ENCODE measurements at regions not wholly inside any gene's neighbourhood (a gene's known extent, or its start where the extent isn't known, plus 50 kb on each side); places are given as distances from the start of the nearest gene placed in this dataset.

GRCh38 chr2:219995991-219996765, 368.7 kb downstream of the SLC4A3 start:
- Histone ChIP-seq H3K4me1 (ENCODE audit: control insufficient read depth in 5 of 5, insufficient read depth in 5 of 5, low read length in 5 of 5) (no peaks in the 10 kb centered on the region), H3K36me3 (ENCODE audit: control insufficient read depth in 5 of 5, insufficient read depth in 5 of 5, low read length in 5 of 5) (no peaks in the 10 kb centered on the region), H3K27me3 (ENCODE audit: control insufficient read depth in 5 of 5, insufficient read depth in 4 of 5, low read length in 5 of 5) (no peaks in the 10 kb centered on the region), H3K9me3 (ENCODE audit: control insufficient read depth in 5 of 5, low read length in 5 of 5) (peaks cover 0 to 5% (median 0%) of the 10 kb centered on the region in 5 donors), H3K4me3 (ENCODE audit: low read depth in 1 of 5, low read length in 5 of 5) (no peak overlapping the region), H3K27ac (ENCODE audit: low read depth, low read length) (no peak overlapping the region), H3K9ac (ENCODE audit: low read length in 5 of 5) (no peak overlapping the region)

- Histone ChIP-seq H3K9ac (ENCODE audit: low read length in 5 of 5) (no peak overlapping the region), H3K27ac (ENCODE audit: low read depth, low read length) (no peak overlapping the region)
Observed at GRCh38 chr2:219997341-219997851, 370.0 kb downstream of the SLC4A3 start.

GRCh38 chr2:219998107-219998506, 370.7 kb downstream of the SLC4A3 start:
- Histone ChIP-seq H3K27ac (ENCODE audit: low read depth, low read length) (no peak overlapping the region), H3K27me3 (ENCODE audit: control insufficient read depth in 5 of 5, insufficient read depth in 4 of 5, low read length in 5 of 5) (no peaks in the 10 kb centered on the region), H3K4me3 (ENCODE audit: low read depth in 1 of 5, low read length in 5 of 5) (no peak overlapping the region), H3K36me3 (ENCODE audit: control insufficient read depth in 5 of 5, insufficient read depth in 5 of 5, low read length in 5 of 5) (no peaks in the 10 kb centered on the region), H3K9ac (ENCODE audit: low read length in 5 of 5) (no peak overlapping the region), H3K9me3 (ENCODE audit: control insufficient read depth in 5 of 5, low read length in 5 of 5) (peaks cover 0 to 5% (median 0%) of the 10 kb centered on the region in 5 donors), H3K4me1 (ENCODE audit: control insufficient read depth in 5 of 5, insufficient read depth in 5 of 5, low read length in 5 of 5) (no peaks in the 10 kb centered on the region)

More at GRCh38 chr2:219997341-219997851, 370.0 kb downstream of the SLC4A3 start:
- H3K4me1 ChIP-seq (ENCODE audit: control insufficient read depth in 5 of 5, insufficient read depth in 5 of 5, low read length in 5 of 5), result no peaks in the 10 kb centered on the region
- H3K4me3 ChIP-seq (ENCODE audit: low read depth in 1 of 5, low read length in 5 of 5), result no peak overlapping the region
- no peaks in the 10 kb centered on the region for H3K36me3 ChIP-seq (ENCODE audit: control insufficient read depth in 5 of 5, insufficient read depth in 5 of 5, low read length in 5 of 5)
- H3K9me3 ChIP-seq (ENCODE audit: control insufficient read depth in 5 of 5, low read length in 5 of 5), result peaks cover 0 to 5% (median 0%) of the 10 kb centered on the region in 5 donors
- H3K27me3 ChIP-seq (ENCODE audit: control insufficient read depth in 5 of 5, insufficient read depth in 4 of 5, low read length in 5 of 5), result no peaks in the 10 kb centered on the region

GRCh38 chr2:219998714-219999227, 371.3 kb downstream of the SLC4A3 start:
- Histone ChIP-seq H3K9me3 (ENCODE audit: control insufficient read depth in 5 of 5, low read length in 5 of 5) (peaks cover 0 to 5% (median 0%) of the 10 kb centered on the region in 5 donors), H3K27ac (ENCODE audit: low read depth, low read length) (no peak overlapping the region), H3K36me3 (ENCODE audit: control insufficient read depth in 5 of 5, insufficient read depth in 5 of 5, low read length in 5 of 5) (no peaks in the 10 kb centered on the region), H3K27me3 (ENCODE audit: control insufficient read depth in 5 of 5, insufficient read depth in 4 of 5, low read length in 5 of 5) (no peaks in the 10 kb centered on the region), H3K9ac (ENCODE audit: low read length in 5 of 5) (no peak overlapping the region), H3K4me3 (ENCODE audit: low read depth in 1 of 5, low read length in 5 of 5) (no peak overlapping the region), H3K4me1 (ENCODE audit: control insufficient read depth in 5 of 5, insufficient read depth in 5 of 5, low read length in 5 of 5) (no peaks in the 10 kb centered on the region)

GRCh38 chr2:220000080-220000479, 372.6 kb downstream of the SLC4A3 start:
- H3K9me3 ChIP-seq (ENCODE audit: control insufficient read depth in 5 of 5, low read length in 5 of 5), result peaks cover 0 to 5% (median 0%) of the 10 kb centered on the region in 5 donors
- H3K9ac ChIP-seq (ENCODE audit: low read length in 5 of 5), result no peak overlapping the region
- no peaks in the 10 kb centered on the region for H3K4me1 ChIP-seq (ENCODE audit: control insufficient read depth in 5 of 5, insufficient read depth in 5 of 5, low read length in 5 of 5)
- H3K27me3 ChIP-seq (ENCODE audit: control insufficient read depth in 5 of 5, insufficient read depth in 4 of 5, low read length in 5 of 5), result peaks cover 0 to under 1% (median 0%) of the 10 kb centered on the region in 5 donors
- no peak overlapping the region for H3K27ac ChIP-seq (ENCODE audit: low read depth, low read length)
- no peaks in the 10 kb centered on the region for H3K36me3 ChIP-seq (ENCODE audit: control insufficient read depth in 5 of 5, insufficient read depth in 5 of 5, low read length in 5 of 5)
- H3K4me3 ChIP-seq (ENCODE audit: low read depth in 1 of 5, low read length in 5 of 5), result no peak overlapping the region

GRCh38 chr2:220000586-220000985, 373.2 kb downstream of the SLC4A3 start:
- H3K9ac ChIP-seq (ENCODE audit: low read length in 5 of 5), result no peak overlapping the region
- no peak overlapping the region for H3K4me3 ChIP-seq (ENCODE audit: low read depth in 1 of 5, low read length in 5 of 5)
- no peaks in the 10 kb centered on the region for H3K4me1 ChIP-seq (ENCODE audit: control insufficient read depth in 5 of 5, insufficient read depth in 5 of 5, low read length in 5 of 5)
- peaks cover 0 to 4% (median 0%) of the 10 kb centered on the region in 5 donors for H3K27me3 ChIP-seq (ENCODE audit: control insufficient read depth in 5 of 5, insufficient read depth in 4 of 5, low read length in 5 of 5)
- no peaks in the 10 kb centered on the region for H3K36me3 ChIP-seq (ENCODE audit: control insufficient read depth in 5 of 5, insufficient read depth in 5 of 5, low read length in 5 of 5)
- H3K27ac ChIP-seq (ENCODE audit: low read depth, low read length), result no peak overlapping the region
- peaks cover 0 to 5% (median 0%) of the 10 kb centered on the region in 5 donors for H3K9me3 ChIP-seq (ENCODE audit: control insufficient read depth in 5 of 5, low read length in 5 of 5)

- Histone ChIP-seq H3K27ac (ENCODE audit: low read depth, low read length) (no peak overlapping the region), H3K27me3 (ENCODE audit: control insufficient read depth in 5 of 5, insufficient read depth in 4 of 5, low read length in 5 of 5) (peaks cover 0 to 4% (median 0%) of the 10 kb centered on the region in 5 donors), H3K9ac (ENCODE audit: low read length in 5 of 5) (no peak overlapping the region), H3K4me1 (ENCODE audit: control insufficient read depth in 5 of 5, insufficient read depth in 5 of 5, low read length in 5 of 5) (no peaks in the 10 kb centered on the region), H3K9me3 (ENCODE audit: control insufficient read depth in 5 of 5, low read length in 5 of 5) (peaks cover 0 to 5% (median 0%) of the 10 kb centered on the region in 5 donors), H3K4me3 (ENCODE audit: low read depth in 1 of 5, low read length in 5 of 5) (no peak overlapping the region), H3K36me3 (ENCODE audit: control insufficient read depth in 5 of 5, insufficient read depth in 5 of 5, low read length in 5 of 5) (no peaks in the 10 kb centered on the region)
Observed at GRCh38 chr2:220001751-220002150, 374.3 kb downstream of the SLC4A3 start.

GRCh38 chr2:220002251-220002650, 374.8 kb downstream of the SLC4A3 start:
- H3K9ac ChIP-seq (ENCODE audit: low read length in 5 of 5), result no peak overlapping the region
- H3K27me3 ChIP-seq (ENCODE audit: control insufficient read depth in 5 of 5, insufficient read depth in 4 of 5, low read length in 5 of 5), result peaks cover 0 to 4% (median 0%) of the 10 kb centered on the region in 5 donors
- no peak overlapping the region for H3K27ac ChIP-seq (ENCODE audit: low read depth, low read length)
- H3K9me3 ChIP-seq (ENCODE audit: control insufficient read depth in 5 of 5, low read length in 5 of 5), result peaks cover 0 to 5% (median 0%) of the 10 kb centered on the region in 5 donors
- H3K4me1 ChIP-seq (ENCODE audit: control insufficient read depth in 5 of 5, insufficient read depth in 5 of 5, low read length in 5 of 5), result no peaks in the 10 kb centered on the region
- H3K4me3 ChIP-seq (ENCODE audit: low read depth in 1 of 5, low read length in 5 of 5), result no peak overlapping the region
- H3K36me3 ChIP-seq (ENCODE audit: control insufficient read depth in 5 of 5, insufficient read depth in 5 of 5, low read length in 5 of 5), result no peaks in the 10 kb centered on the region

GRCh38 chr2:220002699-220003098, 375.3 kb downstream of the SLC4A3 start:
- H3K27ac ChIP-seq (ENCODE audit: low read depth, low read length), result no peak overlapping the region
- H3K9ac ChIP-seq (ENCODE audit: low read length in 5 of 5), result no peak overlapping the region
- H3K9me3 ChIP-seq (ENCODE audit: control insufficient read depth in 5 of 5, low read length in 5 of 5), result peaks cover 0 to 5% (median 0%) of the 10 kb centered on the region in 5 donors
- H3K36me3 ChIP-seq (ENCODE audit: control insufficient read depth in 5 of 5, insufficient read depth in 5 of 5, low read length in 5 of 5), result no peaks in the 10 kb centered on the region
- no peaks in the 10 kb centered on the region for H3K4me1 ChIP-seq (ENCODE audit: control insufficient read depth in 5 of 5, insufficient read depth in 5 of 5, low read length in 5 of 5)
- H3K4me3 ChIP-seq (ENCODE audit: low read depth in 1 of 5, low read length in 5 of 5), result no peak overlapping the region
- peaks cover 0 to 4% (median 0%) of the 10 kb centered on the region in 5 donors for H3K27me3 ChIP-seq (ENCODE audit: control insufficient read depth in 5 of 5, insufficient read depth in 4 of 5, low read length in 5 of 5)

- Histone ChIP-seq H3K4me1 (ENCODE audit: control insufficient read depth in 5 of 5, insufficient read depth in 5 of 5, low read length in 5 of 5) (no peaks in the 10 kb centered on the region), H3K27me3 (ENCODE audit: control insufficient read depth in 5 of 5, insufficient read depth in 4 of 5, low read length in 5 of 5) (peaks cover 0 to 4% (median 0%) of the 10 kb centered on the region in 5 donors), H3K9ac (ENCODE audit: low read length in 5 of 5) (no peak overlapping the region), H3K9me3 (ENCODE audit: control insufficient read depth in 5 of 5, low read length in 5 of 5) (no peaks in the 10 kb centered on the region), H3K4me3 (ENCODE audit: low read depth in 1 of 5, low read length in 5 of 5) (no peak overlapping the region), H3K27ac (ENCODE audit: low read depth, low read length) (no peak overlapping the region), H3K36me3 (ENCODE audit: control insufficient read depth in 5 of 5, insufficient read depth in 5 of 5, low read length in 5 of 5) (no peaks in the 10 kb centered on the region)
Observed at GRCh38 chr2:220005362-220005761, 377.9 kb downstream of the SLC4A3 start.

Measured in subcutaneous abdominal adipose tissue (tissue), 5 donors.